ENCODE measurements at regions not wholly inside any gene's neighbourhood (a gene's known extent, or its start where the extent isn't known, plus 50 kb on each side); places are given as distances from the start of the nearest gene placed in this dataset.

DNA sequence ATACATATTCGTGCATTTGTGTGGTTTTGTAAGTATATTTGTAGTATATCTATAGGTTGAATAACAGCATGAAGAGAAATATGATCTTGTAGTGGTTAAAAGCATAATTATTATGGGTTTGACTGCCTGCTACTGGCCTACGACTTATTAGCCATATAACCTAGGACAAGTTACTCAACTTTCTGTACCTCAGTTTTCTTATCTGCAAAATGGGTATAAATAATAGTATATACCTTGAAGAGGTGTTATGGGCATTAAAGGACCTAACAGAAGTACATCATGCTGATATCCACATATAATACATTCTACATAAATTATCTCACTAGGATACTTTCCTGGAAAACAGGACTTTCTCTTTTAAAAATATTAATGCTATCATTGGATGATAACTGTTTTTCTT is 118.3 kb upstream of the ELL2 start:
- in situ Hi-C loops (cut with MboI; ENCODE audit: low pct_ligation_motif_present in 1 of 4, low pct_unique_long_range_greater_than_20kb in 1 of 4, low sequenced_read_pairs in 3 of 4) = no loop called here
- 80 to 87% methylated on average over 2 of the region's 2 CpGs for WGBS, 2 donors (ENCODE audit: low coverage in 1 of 2)
- intact Hi-C loops (cut with DNase I; ENCODE audit: low total_unique reads) = no loop called here

DNA sequence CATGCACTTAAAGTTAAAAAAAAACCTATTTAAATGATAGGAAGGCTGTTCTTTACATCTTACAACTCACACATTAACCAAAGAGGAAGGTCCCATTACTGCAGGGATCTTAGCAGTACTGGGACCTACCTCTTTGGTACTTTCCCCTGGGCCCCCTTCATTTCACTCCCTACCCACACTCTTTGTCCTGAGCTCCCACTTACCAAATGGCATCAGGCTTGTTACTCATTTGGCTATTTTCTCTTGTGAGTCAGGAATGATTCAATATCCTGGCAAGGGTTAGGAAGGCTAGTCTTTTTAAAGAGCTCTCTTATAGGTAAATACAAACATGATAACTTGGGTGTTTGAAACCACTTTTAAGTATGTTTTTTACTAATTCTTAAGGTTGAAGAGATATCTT is 117.4 kb upstream of the ELL2 start:
- intact Hi-C loops (cut with DNase I; ENCODE audit: low total_unique reads) = no loop called here
- Histone ChIP-seq H3K27ac (no peak overlapping the region), H3K27me3 (no peaks in the 10 kb centered on the region), H3K4me3 (no peak overlapping the region), H3K9me3 (no peaks in the 10 kb centered on the region), H3K36me3 (no peaks in the 10 kb centered on the region), H3K4me1 (no peaks in the 10 kb centered on the region)
- in situ Hi-C loops (cut with MboI; ENCODE audit: low pct_ligation_motif_present in 1 of 4, low pct_unique_long_range_greater_than_20kb in 1 of 4, low sequenced_read_pairs in 3 of 4) = no loop called here
- TF ChIP-seq EP300 (IDR thresholded peaks at IDR 0.05; ENCODE audit: low read depth) (no peak), POLR2AphosphoS5 (IDR thresholded peaks at IDR 0.05) (no peak), POLR2A (IDR thresholded peaks at IDR 0.05) (no peak)
- TF ChIP-seq, protein P1, sequence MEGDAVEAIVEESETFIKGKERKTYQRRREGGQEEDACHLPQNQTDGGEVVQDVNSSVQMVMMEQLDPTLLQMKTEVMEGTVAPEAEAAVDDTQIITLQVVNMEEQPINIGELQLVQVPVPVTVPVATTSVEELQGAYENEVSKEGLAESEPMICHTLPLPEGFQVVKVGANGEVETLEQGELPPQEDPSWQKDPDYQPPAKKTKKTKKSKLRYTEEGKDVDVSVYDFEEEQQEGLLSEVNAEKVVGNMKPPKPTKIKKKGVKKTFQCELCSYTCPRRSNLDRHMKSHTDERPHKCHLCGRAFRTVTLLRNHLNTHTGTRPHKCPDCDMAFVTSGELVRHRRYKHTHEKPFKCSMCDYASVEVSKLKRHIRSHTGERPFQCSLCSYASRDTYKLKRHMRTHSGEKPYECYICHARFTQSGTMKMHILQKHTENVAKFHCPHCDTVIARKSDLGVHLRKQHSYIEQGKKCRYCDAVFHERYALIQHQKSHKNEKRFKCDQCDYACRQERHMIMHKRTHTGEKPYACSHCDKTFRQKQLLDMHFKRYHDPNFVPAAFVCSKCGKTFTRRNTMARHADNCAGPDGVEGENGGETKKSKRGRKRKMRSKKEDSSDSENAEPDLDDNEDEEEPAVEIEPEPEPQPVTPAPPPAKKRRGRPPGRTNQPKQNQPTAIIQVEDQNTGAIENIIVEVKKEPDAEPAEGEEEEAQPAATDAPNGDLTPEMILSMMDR (IDR thresholded peaks at IDR 0.05) = no peak
- no peak for DNase-seq

More for the DNA sequence above, 118.3 kb upstream of the ELL2 start:
- no peaks in the 10 kb centered on the region for H3K9me3 ChIP-seq
- no peak for TF ChIP-seq POLR2A (IDR thresholded peaks at IDR 0.05)
- TF ChIP-seq, protein P1 (IDR thresholded peaks at IDR 0.05) = no peak
- no peak for TF ChIP-seq POLR2AphosphoS5 (IDR thresholded peaks at IDR 0.05)
- no peak for TF ChIP-seq EP300 (IDR thresholded peaks at IDR 0.05; ENCODE audit: low read depth)
- no peak overlapping the region for H3K27ac ChIP-seq
- H3K36me3 ChIP-seq = no peaks in the 10 kb centered on the region
- no peak overlapping the region for H3K4me3 ChIP-seq
- no peaks in the 10 kb centered on the region for H3K4me1 ChIP-seq
- no peaks in the 10 kb centered on the region for H3K27me3 ChIP-seq
- DNase-seq = no peak

DNA sequence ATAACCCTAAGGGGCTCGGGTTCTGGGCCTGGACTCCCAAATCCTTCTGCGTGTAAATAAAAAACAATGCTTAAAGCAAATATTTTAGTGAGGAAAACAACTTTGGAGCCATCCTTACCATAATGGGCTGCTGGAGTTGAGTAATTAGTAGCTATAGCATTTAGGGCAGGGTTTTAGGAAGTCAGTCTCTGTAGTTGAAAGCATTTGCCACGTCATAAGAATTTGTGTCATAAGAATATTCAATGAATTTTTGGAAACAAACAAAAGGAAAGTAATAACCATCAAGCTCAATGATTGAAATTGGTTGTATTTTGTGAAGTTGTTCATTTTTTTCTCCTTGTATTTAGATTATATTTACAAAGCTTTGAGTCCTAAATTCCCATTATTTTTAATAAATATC is 114.8 kb upstream of the ELL2 start:
- WGBS, 2 donors (ENCODE audit: low coverage in 1 of 2) = 80 to 84% methylated on average over 3 of the region's 3 CpGs
- H3K4me1 ChIP-seq = no peaks in the 10 kb centered on the region
- H3K27me3 ChIP-seq = no peaks in the 10 kb centered on the region
- no peaks in the 10 kb centered on the region for H3K36me3 ChIP-seq
- no peaks in the 10 kb centered on the region for H3K9me3 ChIP-seq
- no peak overlapping the region for H3K4me3 ChIP-seq
- no peak for DNase-seq
- in situ Hi-C loops (cut with MboI; ENCODE audit: low pct_ligation_motif_present in 1 of 4, low pct_unique_long_range_greater_than_20kb in 1 of 4, low sequenced_read_pairs in 3 of 4) (no loop called here), intact Hi-C loops (cut with DNase I; ENCODE audit: low total_unique reads) (no loop called here)
- TF ChIP-seq, protein P1 (IDR thresholded peaks at IDR 0.05) = no peak
- TF ChIP-seq POLR2A (IDR thresholded peaks at IDR 0.05) = no peak
- TF ChIP-seq EP300 (IDR thresholded peaks at IDR 0.05; ENCODE audit: low read depth) = no peak
- no peak for TF ChIP-seq POLR2AphosphoS5 (IDR thresholded peaks at IDR 0.05)
- H3K27ac ChIP-seq = no peak overlapping the region

DNA sequence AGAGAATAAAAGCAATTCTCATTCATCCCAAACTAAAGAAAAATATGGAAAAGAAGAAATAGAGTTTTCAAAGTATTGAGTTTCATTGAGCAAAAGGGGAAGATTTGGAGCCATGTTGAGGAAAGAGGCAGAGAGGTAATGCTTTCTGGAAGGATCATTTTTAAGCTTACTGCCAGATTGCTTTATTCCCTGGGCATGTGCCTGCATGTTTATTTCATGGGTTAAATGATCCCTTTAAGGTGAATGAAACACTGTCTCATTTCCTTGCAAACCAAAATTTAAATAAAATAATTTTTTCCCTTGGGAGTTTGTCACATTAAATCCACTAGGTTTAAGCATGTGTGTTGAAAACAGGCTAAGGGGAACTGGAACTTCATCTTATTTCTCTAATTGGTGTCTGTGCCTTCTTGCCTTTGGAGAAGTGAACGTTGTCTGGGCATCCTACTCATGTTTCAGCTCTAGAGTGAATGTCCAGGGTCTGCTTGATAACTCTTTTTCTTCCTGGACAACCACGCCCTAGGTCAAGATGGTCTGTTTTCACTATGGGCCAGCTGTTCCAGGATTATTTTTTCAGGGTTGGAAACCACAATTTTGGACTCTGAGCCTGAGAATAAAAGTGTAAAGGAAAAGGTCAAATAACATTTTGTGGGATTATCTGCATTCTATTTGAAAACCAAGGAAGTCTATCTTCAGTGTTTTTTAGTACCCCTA is 114.1 kb upstream of the ELL2 start:
- no peak for DNase-seq
- in situ Hi-C loops (cut with MboI; ENCODE audit: low pct_ligation_motif_present in 1 of 4, low pct_unique_long_range_greater_than_20kb in 1 of 4, low sequenced_read_pairs in 3 of 4) = no loop called here
- Histone ChIP-seq H3K9me3 (no peaks in the 10 kb centered on the region), H3K4me3 (no peak overlapping the region), H3K4me1 (no peaks in the 10 kb centered on the region), H3K27ac (no peak overlapping the region), H3K36me3 (no peaks in the 10 kb centered on the region), H3K27me3 (no peaks in the 10 kb centered on the region)
- TF ChIP-seq, protein P1 (IDR thresholded peaks at IDR 0.05) = no peak
- TF ChIP-seq POLR2A (IDR thresholded peaks at IDR 0.05) (no peak), EP300 (IDR thresholded peaks at IDR 0.05; ENCODE audit: low read depth) (no peak), POLR2AphosphoS5 (IDR thresholded peaks at IDR 0.05) (no peak)
- intact Hi-C loops (cut with DNase I; ENCODE audit: low total_unique reads) = no loop called here
- 75 to 77% methylated on average over 2 of the region's 2 CpGs for WGBS, 2 donors (ENCODE audit: low coverage in 1 of 2)
